GM12891 (cell line): ENCODE measurements at regions not wholly inside any gene's neighbourhood (a gene's known extent, or its start where the extent isn't known, plus 50 kb on each side); places are given as distances from the start of the nearest gene placed in this dataset.

ENCODE experiments used
- POLR2A ChIP-seq: IDR thresholded peaks from 2 replicates; pipeline ENCODE4 v1.6.1; 2011; ENCODE audit warnings: low read depth, low read length, control low read depth
- POLR2AphosphoS5 ChIP-seq: IDR thresholded peaks from 2 replicates; pipeline ENCODE4 v1.6.1; 2011; ENCODE audit warnings: low read depth, low read length, control low read depth
- TAF1 ChIP-seq: IDR thresholded peaks from 2 replicates; pipeline ENCODE4 v1.6.1; 2011; ENCODE audit warnings: low read depth, low read length, control low read depth

- TF ChIP-seq POLR2A (no peak), TAF1 (no peak), POLR2AphosphoS5 (no peak)
Observed at GRCh38 chr3:31161889-31162288, 267.4 kb upstream of the GADL1 start.
